HepG2 (cell line): ENCODE measurements at regions not wholly inside any gene's neighbourhood (a gene's known extent, or its start where the extent isn't known, plus 50 kb on each side); places are given as distances from the start of the nearest gene placed in this dataset.
A peak's percentile ranks its signal among the peaks of the same experiment; 100 is the strongest.

Experiments used
- ATAC-seq: fragments of 200-7000 bp; cut with Tn5 transposase; 3 replicates; pipeline ENCODE4 v1.9.1; 2020; ENCODE audit warnings: mild to moderate bottlenecking, moderate library complexity
- BruUV-seq: library from RNA; stranded (reverse); fragments of 400-500 nt; replicated peaks from 2 replicates; lab custom pipeline; 2021; lab: Mats Ljungman, UMichigan
- CTCF ChIA-PET: fragments of 300-600 bp; formaldehyde crosslinking; extraction: SDS; loops from one replicate; lab custom pipeline; 2021; ENCODE audit warnings: low total read pairs, inconsistent platforms, low intra/inter-chr PET ratio; lab: Yijun Ruan, JAX
- POLR2A ChIA-PET: fragments of 350-600 bp; sonication (Branson Sonifier 250); formaldehyde crosslinking; loops from one replicate; lab custom pipeline; 2020; ENCODE audit warnings: antibody characterized with exemption, inconsistent platforms; lab: Yijun Ruan, JAX
- DNase-seq: peaks from one replicate; pipeline ENCODE4 v3.0.0-alpha.2; 2015; ENCODE audit warnings: low spot score
- FAIRE-seq: peaks from 3 replicates; lab custom pipeline; 2011; peaks lifted over from hg19 to GRCh38; lab: Jason Lieb, UNC
- H2AFZ ChIP-seq: one replicate; pipeline ENCODE4 v1.6.1; 2011; ENCODE audit warnings: low read length, inconsistent platforms
- H3K27ac ChIP-seq: fragments of 300-600 bp; 3 replicates; pipeline ENCODE4 v1.8.0; 2011; ENCODE audit warnings: mixed run types, mild to moderate bottlenecking, mixed read lengths, low read length, inconsistent platforms; ENCODE audit not compliant: insufficient read depth; ENCODE audit errors: extremely low read length
- H3K27me3 ChIP-seq, 2 experiments: fragments of 200-600 bp in 1 of 2; 2 replicates in 1 of 2; 3 replicates in 1 of 2; pipeline versions ENCODE4 v1.6.0 to v1.8.0; 2011; ENCODE audit warnings: low read length in 2 of 2, mild to moderate bottlenecking in 2 of 2, moderate library complexity in 2 of 2, inconsistent platforms in 1 of 2; ENCODE audit not compliant: insufficient read depth in 2 of 2, control insufficient read depth in 1 of 2
- H3K36me3 ChIP-seq, 2 experiments: fragments of 200-600 bp in 1 of 2; replicated peaks in 1 of 2; 2 replicates in 1 of 2; 3 replicates in 1 of 2; pipeline versions ENCODE4 v1.5.1 to v1.8.0; 2011; ENCODE audit warnings: low read length in 2 of 2, inconsistent platforms in 1 of 2; ENCODE audit not compliant: insufficient read depth in 2 of 2, control insufficient read depth in 1 of 2
- H3K4me1 ChIP-seq: 2 replicates; pipeline ENCODE4 v1.5.1; 2012; ENCODE audit warnings: low read length, inconsistent platforms; ENCODE audit not compliant: insufficient read depth
- H3K4me2 ChIP-seq: 2 replicates; pipeline ENCODE4 v1.6.0; 2011; ENCODE audit warnings: low read depth, low read length, inconsistent platforms
- H3K4me3 ChIP-seq, 3 experiments: fragments of 200-600 bp in 1 of 3; sonication (generic), shearing (Covaris generic) in 1 of 3; replicated peaks in 1 of 3; 2 replicates each; pipeline ENCODE4 v1.5.1; 2011 to 2016; ENCODE audit warnings: low read length in 3 of 3, inconsistent platforms in 2 of 3, low read depth in 2 of 3, mild to moderate bottlenecking in 2 of 3, control low read depth in 1 of 3, mixed read lengths in 1 of 3; ENCODE audit not compliant: insufficient read depth in 1 of 3
- H3K79me2 ChIP-seq: one replicate; pipeline ENCODE4 v1.6.1; 2011; ENCODE audit warnings: low read length, inconsistent platforms; ENCODE audit not compliant: insufficient read depth
- H3K9ac ChIP-seq: 2 replicates; pipeline ENCODE4 v1.6.0; 2011; ENCODE audit warnings: mild to moderate bottlenecking, low read depth, low read length, inconsistent platforms; ENCODE audit not compliant: insufficient read depth
- H3K9me3 ChIP-seq: 2 replicates; pipeline ENCODE4 v1.5.1; 2012; ENCODE audit warnings: mild to moderate bottlenecking, low read length
- H4K20me1 ChIP-seq: 2 replicates; pipeline ENCODE4 v1.6.0; 2011; ENCODE audit warnings: inconsistent platforms, mild to moderate bottlenecking, low read length, moderate library complexity; ENCODE audit not compliant: insufficient read depth
- ATF2 ChIP-seq: sonication (generic); formaldehyde crosslinking; IDR thresholded peaks from 2 replicates; pipeline ENCODE4 v1.4.0; 2020; ENCODE audit warnings: missing genetic modification reagents
- CTCF ChIP-seq: sonication (generic); formaldehyde crosslinking; IDR thresholded peaks from 2 replicates; pipeline ENCODE4 v1.5.0; 2020; ENCODE audit warnings: mild to moderate bottlenecking, missing genetic modification reagents, moderate library complexity
- DR1 ChIP-seq: sonication (generic); formaldehyde crosslinking; IDR thresholded peaks from 2 replicates; pipeline ENCODE4 v1.8.0; 2021; ENCODE audit warnings: mild to moderate bottlenecking, missing genetic modification reagents, inconsistent platforms
- HIVEP1 ChIP-seq: sonication (generic); formaldehyde crosslinking; IDR thresholded peaks from 2 replicates; pipeline ENCODE4 v1.4.0; 2020; ENCODE audit warnings: mild to moderate bottlenecking, missing genetic modification reagents
- HMGXB3 ChIP-seq: sonication (generic); formaldehyde crosslinking; IDR thresholded peaks from 2 replicates; pipeline ENCODE4 v1.4.0; 2020; ENCODE audit warnings: missing genetic modification reagents, borderline replicate concordance
- IRF1 ChIP-seq: sonication (generic); formaldehyde crosslinking; IDR thresholded peaks from 2 replicates; pipeline ENCODE4 v1.4.0; 2020; ENCODE audit warnings: low read depth, mild to moderate bottlenecking, missing genetic modification reagents
- KDM2A ChIP-seq: sonication (generic); formaldehyde crosslinking; IDR thresholded peaks from 2 replicates; pipeline ENCODE4 v1.4.0; 2020; ENCODE audit warnings: low read depth, missing genetic modification reagents, borderline replicate concordance
- MTA1 ChIP-seq: sonication (generic); formaldehyde crosslinking; IDR thresholded peaks from 2 replicates; pipeline ENCODE4 v1.4.0; 2020; ENCODE audit warnings: missing genetic modification reagents, mild to moderate bottlenecking, borderline replicate concordance
- SMAD1 ChIP-seq: sonication (generic); formaldehyde crosslinking; IDR thresholded peaks from 2 replicates; pipeline ENCODE4 v1.4.0; 2020; ENCODE audit warnings: missing genetic modification reagents, low read depth, mild to moderate bottlenecking, borderline replicate concordance
- STAG1 ChIP-seq: sonication (generic); formaldehyde crosslinking; IDR thresholded peaks from 2 replicates; pipeline ENCODE4 v1.4.0; 2020; ENCODE audit warnings: missing genetic modification reagents
- XRCC5 ChIP-seq: fragments of 200-400 bp; formaldehyde crosslinking; optimal IDR thresholded peaks from 2 replicates; pipeline ENCODE3; 2017; ENCODE audit warnings: mild to moderate bottlenecking, low read length
- ZFP41 ChIP-seq: sonication (generic); formaldehyde crosslinking; IDR thresholded peaks from 2 replicates; pipeline ENCODE4 v1.4.0; 2020; ENCODE audit warnings: mild to moderate bottlenecking, missing genetic modification reagents, borderline replicate concordance
- ZNF343 ChIP-seq: sonication (generic); formaldehyde crosslinking; IDR thresholded peaks from 2 replicates; pipeline ENCODE4 v1.4.0; 2020; ENCODE audit warnings: mild to moderate bottlenecking, missing genetic modification reagents
- ZNF468 ChIP-seq: sonication (generic); formaldehyde crosslinking; IDR thresholded peaks from 2 replicates; pipeline ENCODE4 v1.8.0; 2022; ENCODE audit warnings: mild to moderate bottlenecking, moderate library complexity, missing genetic modification reagents
- ZNF788 ChIP-seq: sonication (generic); formaldehyde crosslinking; IDR thresholded peaks from 2 replicates; pipeline ENCODE4 v1.5.0; 2020; ENCODE audit warnings: mild to moderate bottlenecking, missing genetic modification reagents, borderline replicate concordance
- WGBS: methylation state at CpG from one replicate; pipeline ENCODE4 v1.1.6; 2017; ENCODE audit warnings: low lambda C conversion rate; 5-methylcytosine and 5-hydroxymethylcytosine counted together
- in situ Hi-C: cut with HindIII; loops from 2 replicates; pipeline ENCODE4 v1.10.0; 2017; ENCODE audit warnings: low pct_unique_long_range_greater_than_20kb; ENCODE audit not compliant: extremely low pct_ligation_motif_present
- intact Hi-C: fragments of 100-400 bp; cut with micrococcal nuclease; formaldehyde crosslinking; loops from one replicate; pipeline ENCODE4 v1.10.0; 2022; ENCODE audit not compliant: unreplicated experiment

GRCh38 chr20:12837646-12838045, 171.1 kb upstream of the SPTLC3 start (continued):
- TF ChIP-seq IRF1 (CRISPR knock-in tag) (no peak), KDM2A (no peak), ZNF468 (no peak), ZNF343 (CRISPR knock-in tag) (no peak), HIVEP1 (CRISPR knock-in tag) (no peak), DR1 (CRISPR knock-in tag) (no peak)

GRCh38 chr20:12838261-12838866, 170.4 kb upstream of the SPTLC3 start:
- intact Hi-C loops: no loop called here
- FAIRE-seq: peak; percentile 18
- Histone ChIP-seq H2AFZ (no peak overlapping the region), H3K4me3 (no peak overlapping the region), H3K9me3 (no peaks in the 10 kb centered on the region), H3K36me3 (no peaks in the 10 kb centered on the region), H3K4me1 (no peaks in the 10 kb centered on the region), H4K20me1 (no peaks in the 10 kb centered on the region), H3K9ac (no peak overlapping the region), H3K4me2 (no peak overlapping the region), H3K79me2 (no peaks in the 10 kb centered on the region), H3K27me3 (no peaks in the 10 kb centered on the region), H3K27ac (no peak overlapping the region)
- DNase-seq: peak; percentile 34
- BruUV-seq: no TSS peak
- WGBS: 7% methylated on average over 3 of the region's 3 CpGs
- in situ Hi-C loops: no loop called here
- ChIA-PET CTCF (no interaction called here), POLR2A (no interaction called here)
- peak; percentile 52 for TF ChIP-seq XRCC5
- no peak for TF ChIP-seq HMGXB3 (CRISPR knock-in tag)
- TF ChIP-seq ATF2 (CRISPR knock-in tag): no peak
- TF ChIP-seq STAG1 (CRISPR knock-in tag): peak; percentile 38
- TF ChIP-seq MTA1 (CRISPR knock-in tag): no peak
- TF ChIP-seq SMAD1: no peak
- peak; percentile 64 for TF ChIP-seq CTCF
- TF ChIP-seq ZNF788: no peak
- TF ChIP-seq ZFP41: no peak
- ATAC-seq: peak; percentile 74
